Keratinocyte (primary cell): ENCODE measurements at regions not wholly inside any gene's neighbourhood (a gene's known extent, or its start where the extent isn't known, plus 50 kb on each side); places are given as distances from the start of the nearest gene placed in this dataset.

Source experiments
- EZH2 ChIP-seq: IDR thresholded peaks from one replicate; pipeline ENCODE4 v1.6.1; 2012; ENCODE audit warnings: inconsistent platforms, mild to moderate bottlenecking, low read length, moderate library complexity
- TF ChIP-seq, protein P1 (sequence below), 3 experiments: IDR thresholded peaks in 1 of 3; conservative IDR thresholded peaks in 1 of 3; optimal IDR thresholded peaks in 1 of 3; 2 replicates in 2 of 3; 3 replicates in 1 of 3; pipeline versions ENCODE3 to v1.5.1; 2011; ENCODE audit warnings: low read length in 3 of 3, mild to moderate bottlenecking in 3 of 3, moderate library complexity in 2 of 3, control low read depth in 1 of 3, inconsistent platforms in 1 of 3; ENCODE audit not compliant: insufficient read depth in 2 of 3; ENCODE audit errors: extremely low read depth in 1 of 3

DNA sequence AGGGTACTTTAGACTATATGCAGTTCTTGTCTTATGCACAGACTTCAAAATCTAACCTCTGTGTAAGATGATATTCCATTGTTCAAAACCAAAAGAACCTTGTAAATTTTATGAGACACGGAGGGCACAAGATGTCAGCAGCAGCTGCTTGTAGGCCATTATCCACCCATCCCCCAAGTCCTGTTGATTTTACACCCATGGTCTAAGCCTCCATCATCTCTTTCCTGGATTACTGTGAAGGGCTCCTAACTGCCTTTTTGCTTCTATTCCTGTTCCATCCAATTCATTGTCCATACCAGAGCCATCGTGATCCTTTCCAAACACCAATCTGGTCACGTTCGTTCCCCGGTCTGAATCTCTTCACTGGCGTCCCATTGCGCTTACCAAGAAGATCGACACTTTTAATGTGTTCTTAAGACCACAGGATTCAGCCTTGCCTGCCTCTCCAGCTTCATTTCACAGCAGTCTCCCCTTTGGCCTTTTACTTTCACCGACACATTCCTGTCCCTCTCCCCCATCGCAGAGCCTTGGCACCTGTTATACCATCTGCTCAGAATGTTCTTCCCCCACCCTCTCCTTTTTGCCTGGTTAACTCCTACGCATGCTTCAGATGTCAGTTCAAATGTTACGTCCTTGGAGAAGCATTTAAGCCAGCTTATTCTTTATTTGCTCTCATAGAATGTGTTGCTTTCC lies 107.3 kb upstream of the POU3F1 start:
- TF ChIP-seq EZH2: no peak
- TF ChIP-seq, protein P1, sequence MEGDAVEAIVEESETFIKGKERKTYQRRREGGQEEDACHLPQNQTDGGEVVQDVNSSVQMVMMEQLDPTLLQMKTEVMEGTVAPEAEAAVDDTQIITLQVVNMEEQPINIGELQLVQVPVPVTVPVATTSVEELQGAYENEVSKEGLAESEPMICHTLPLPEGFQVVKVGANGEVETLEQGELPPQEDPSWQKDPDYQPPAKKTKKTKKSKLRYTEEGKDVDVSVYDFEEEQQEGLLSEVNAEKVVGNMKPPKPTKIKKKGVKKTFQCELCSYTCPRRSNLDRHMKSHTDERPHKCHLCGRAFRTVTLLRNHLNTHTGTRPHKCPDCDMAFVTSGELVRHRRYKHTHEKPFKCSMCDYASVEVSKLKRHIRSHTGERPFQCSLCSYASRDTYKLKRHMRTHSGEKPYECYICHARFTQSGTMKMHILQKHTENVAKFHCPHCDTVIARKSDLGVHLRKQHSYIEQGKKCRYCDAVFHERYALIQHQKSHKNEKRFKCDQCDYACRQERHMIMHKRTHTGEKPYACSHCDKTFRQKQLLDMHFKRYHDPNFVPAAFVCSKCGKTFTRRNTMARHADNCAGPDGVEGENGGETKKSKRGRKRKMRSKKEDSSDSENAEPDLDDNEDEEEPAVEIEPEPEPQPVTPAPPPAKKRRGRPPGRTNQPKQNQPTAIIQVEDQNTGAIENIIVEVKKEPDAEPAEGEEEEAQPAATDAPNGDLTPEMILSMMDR (optimal IDR thresholded peaks at IDR 0.05 in 1 of 3, IDR thresholded peaks at IDR 0.05 in 1 of 3, conservative IDR thresholded peaks at IDR 0.05 in 1 of 3; ENCODE audit: extremely low read depth in 1 of 3, insufficient read depth in 2 of 3, low read length in 3 of 3): no peak
